Lower leg skin (tissue), 3 donors: ENCODE measurements at regions not wholly inside any gene's neighbourhood (a gene's known extent, or its start where the extent isn't known, plus 50 kb on each side); places are given as distances from the start of the nearest gene placed in this dataset.

ENCODE experiments used
- CTCF ChIP-seq, 3 donors: fragments of 450-650 bp; IDR thresholded peaks; one replicate each; pipeline ENCODE4 v1.5.1; 2016; ENCODE audit warnings: antibody characterized with exemption in 3 of 3, mild to moderate bottlenecking in 3 of 3, moderate library complexity in 2 of 3
- POLR2A ChIP-seq, 2 donors: fragments of 450-650 bp; IDR thresholded peaks; one replicate each; pipeline ENCODE4 v1.6.1; 2016 to 2017; ENCODE audit warnings: antibody characterized with exemption in 2 of 2, mild to moderate bottlenecking in 1 of 2, moderate library complexity in 1 of 2

DNA sequence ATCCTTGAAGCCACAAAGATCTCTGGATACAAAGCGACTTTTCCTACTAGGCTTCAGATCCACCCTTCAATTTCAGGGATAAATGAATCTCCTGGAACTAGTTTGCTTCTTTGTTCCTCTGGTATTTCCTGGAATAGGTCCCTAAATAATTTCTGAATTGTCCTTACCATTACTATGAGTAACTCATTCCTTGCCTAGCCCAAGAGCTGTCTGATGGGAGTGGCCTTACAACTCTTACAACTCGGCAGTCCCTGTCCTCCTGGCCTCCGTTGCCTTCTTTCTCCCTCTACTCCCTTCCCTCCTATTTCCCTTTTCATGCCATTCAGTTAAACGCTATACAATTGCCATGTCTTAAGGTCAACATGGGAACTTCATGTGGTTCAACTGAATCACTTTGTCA, 98.2 kb upstream of the FHL2 start:
- TF ChIP-seq CTCF (IDR thresholded peaks at IDR 0.05), result no peak
- no peak for TF ChIP-seq POLR2A (IDR thresholded peaks at IDR 0.05)
